HFF-Myc (cell line): ENCODE measurements at regions not wholly inside any gene's neighbourhood (a gene's known extent, or its start where the extent isn't known, plus 50 kb on each side); places are given as distances from the start of the nearest gene placed in this dataset.

ENCODE experiments used
- DNase-seq: peaks from one replicate; pipeline ENCODE4 v3.0.0-alpha.2; 2011; ENCODE audit warnings: low read depth; ENCODE audit errors: extremely low read depth
- H3K4me3 ChIP-seq: replicated peaks from 2 replicates; pipeline ENCODE4 v1.5.1; 2011; ENCODE audit warnings: low read depth, mild to moderate bottlenecking, control low read depth, low read length
- CTCF ChIP-seq: IDR thresholded peaks from 2 replicates; pipeline ENCODE4 v1.5.1; 2012; ENCODE audit warnings: mild to moderate bottlenecking, low read depth, low read length, control low read depth; ENCODE audit errors: missing control alignments

- H3K4me3 ChIP-seq, result no peak overlapping the region
- no peak for TF ChIP-seq CTCF
- no peak for DNase-seq
These were observed 59.1 kb upstream of the TMEM178A start for GRCh38 chr2:39606585-39606984.

GRCh38 chr2:39607538-39608262 is 58.0 kb upstream of the TMEM178A start:
- H3K4me3 ChIP-seq, result no peak overlapping the region
- no peak for DNase-seq
- TF ChIP-seq CTCF, result no peak

- H3K4me3 ChIP-seq, result no peak overlapping the region
- TF ChIP-seq CTCF, result no peak
- no peak for DNase-seq
These were observed 57.5 kb upstream of the TMEM178A start for GRCh38 chr2:39608263-39608575.

GRCh38 chr2:39608686-39609441 is 56.9 kb upstream of the TMEM178A start:
- H3K4me3 ChIP-seq, result no peak overlapping the region
- DNase-seq, result no peak
- TF ChIP-seq CTCF, result no peak

GRCh38 chr2:39609917-39610316 is 55.8 kb upstream of the TMEM178A start:
- no peak for DNase-seq
- TF ChIP-seq CTCF, result no peak
- H3K4me3 ChIP-seq, result no peak overlapping the region

- H3K4me3 ChIP-seq, result no peak overlapping the region
- no peak for TF ChIP-seq CTCF
- DNase-seq, result no peak
These were observed 50.0 kb upstream of the TMEM178A start for GRCh38 chr2:39615675-39616074.
